ENCODE measurements at regions not wholly inside any gene's neighbourhood (a gene's known extent, or its start where the extent isn't known, plus 50 kb on each side); places are given as distances from the start of the nearest gene placed in this dataset.

DNA sequence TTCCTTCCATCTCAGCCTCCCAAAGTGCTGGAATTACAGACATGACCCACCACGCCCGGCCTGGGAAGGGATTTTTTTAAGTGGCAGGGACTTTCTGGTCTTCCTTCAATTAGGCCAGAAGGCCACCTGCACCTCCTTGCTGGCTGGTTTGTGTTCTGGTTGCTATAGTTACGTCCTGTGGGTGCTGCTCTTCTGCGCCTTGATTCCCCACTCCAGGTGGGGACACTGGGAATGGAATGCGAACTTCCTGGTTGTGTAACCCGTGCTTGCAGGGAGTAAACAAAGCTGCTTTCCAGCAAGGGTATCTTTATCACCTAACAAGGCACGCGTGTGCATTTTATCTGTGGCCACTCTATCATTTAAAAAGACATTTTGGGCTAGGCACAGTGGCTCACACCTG, 117.7 kb downstream of the PLEKHG1 start:
- TF ChIP-seq, protein P1, sequence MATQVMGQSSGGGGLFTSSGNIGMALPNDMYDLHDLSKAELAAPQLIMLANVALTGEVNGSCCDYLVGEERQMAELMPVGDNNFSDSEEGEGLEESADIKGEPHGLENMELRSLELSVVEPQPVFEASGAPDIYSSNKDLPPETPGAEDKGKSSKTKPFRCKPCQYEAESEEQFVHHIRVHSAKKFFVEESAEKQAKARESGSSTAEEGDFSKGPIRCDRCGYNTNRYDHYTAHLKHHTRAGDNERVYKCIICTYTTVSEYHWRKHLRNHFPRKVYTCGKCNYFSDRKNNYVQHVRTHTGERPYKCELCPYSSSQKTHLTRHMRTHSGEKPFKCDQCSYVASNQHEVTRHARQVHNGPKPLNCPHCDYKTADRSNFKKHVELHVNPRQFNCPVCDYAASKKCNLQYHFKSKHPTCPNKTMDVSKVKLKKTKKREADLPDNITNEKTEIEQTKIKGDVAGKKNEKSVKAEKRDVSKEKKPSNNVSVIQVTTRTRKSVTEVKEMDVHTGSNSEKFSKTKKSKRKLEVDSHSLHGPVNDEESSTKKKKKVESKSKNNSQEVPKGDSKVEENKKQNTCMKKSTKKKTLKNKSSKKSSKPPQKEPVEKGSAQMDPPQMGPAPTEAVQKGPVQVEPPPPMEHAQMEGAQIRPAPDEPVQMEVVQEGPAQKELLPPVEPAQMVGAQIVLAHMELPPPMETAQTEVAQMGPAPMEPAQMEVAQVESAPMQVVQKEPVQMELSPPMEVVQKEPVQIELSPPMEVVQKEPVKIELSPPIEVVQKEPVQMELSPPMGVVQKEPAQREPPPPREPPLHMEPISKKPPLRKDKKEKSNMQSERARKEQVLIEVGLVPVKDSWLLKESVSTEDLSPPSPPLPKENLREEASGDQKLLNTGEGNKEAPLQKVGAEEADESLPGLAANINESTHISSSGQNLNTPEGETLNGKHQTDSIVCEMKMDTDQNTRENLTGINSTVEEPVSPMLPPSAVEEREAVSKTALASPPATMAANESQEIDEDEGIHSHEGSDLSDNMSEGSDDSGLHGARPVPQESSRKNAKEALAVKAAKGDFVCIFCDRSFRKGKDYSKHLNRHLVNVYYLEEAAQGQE (IDR thresholded peaks at IDR 0.05; ENCODE audit: unreplicated experiment), result no peak
- TF ChIP-seq, protein P2, sequence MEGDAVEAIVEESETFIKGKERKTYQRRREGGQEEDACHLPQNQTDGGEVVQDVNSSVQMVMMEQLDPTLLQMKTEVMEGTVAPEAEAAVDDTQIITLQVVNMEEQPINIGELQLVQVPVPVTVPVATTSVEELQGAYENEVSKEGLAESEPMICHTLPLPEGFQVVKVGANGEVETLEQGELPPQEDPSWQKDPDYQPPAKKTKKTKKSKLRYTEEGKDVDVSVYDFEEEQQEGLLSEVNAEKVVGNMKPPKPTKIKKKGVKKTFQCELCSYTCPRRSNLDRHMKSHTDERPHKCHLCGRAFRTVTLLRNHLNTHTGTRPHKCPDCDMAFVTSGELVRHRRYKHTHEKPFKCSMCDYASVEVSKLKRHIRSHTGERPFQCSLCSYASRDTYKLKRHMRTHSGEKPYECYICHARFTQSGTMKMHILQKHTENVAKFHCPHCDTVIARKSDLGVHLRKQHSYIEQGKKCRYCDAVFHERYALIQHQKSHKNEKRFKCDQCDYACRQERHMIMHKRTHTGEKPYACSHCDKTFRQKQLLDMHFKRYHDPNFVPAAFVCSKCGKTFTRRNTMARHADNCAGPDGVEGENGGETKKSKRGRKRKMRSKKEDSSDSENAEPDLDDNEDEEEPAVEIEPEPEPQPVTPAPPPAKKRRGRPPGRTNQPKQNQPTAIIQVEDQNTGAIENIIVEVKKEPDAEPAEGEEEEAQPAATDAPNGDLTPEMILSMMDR (conservative IDR thresholded peaks at IDR 0.05; ENCODE audit: low read depth in 2 of 2), result no peak
- TF ChIP-seq EZH2phosphoT487 (IDR thresholded peaks at IDR 0.05; ENCODE audit: unreplicated experiment), result no peak
- TF ChIP-seq POLR2AphosphoS5 (IDR thresholded peaks at IDR 0.05; ENCODE audit: low read depth), result no peak
- TF ChIP-seq, protein P3, sequence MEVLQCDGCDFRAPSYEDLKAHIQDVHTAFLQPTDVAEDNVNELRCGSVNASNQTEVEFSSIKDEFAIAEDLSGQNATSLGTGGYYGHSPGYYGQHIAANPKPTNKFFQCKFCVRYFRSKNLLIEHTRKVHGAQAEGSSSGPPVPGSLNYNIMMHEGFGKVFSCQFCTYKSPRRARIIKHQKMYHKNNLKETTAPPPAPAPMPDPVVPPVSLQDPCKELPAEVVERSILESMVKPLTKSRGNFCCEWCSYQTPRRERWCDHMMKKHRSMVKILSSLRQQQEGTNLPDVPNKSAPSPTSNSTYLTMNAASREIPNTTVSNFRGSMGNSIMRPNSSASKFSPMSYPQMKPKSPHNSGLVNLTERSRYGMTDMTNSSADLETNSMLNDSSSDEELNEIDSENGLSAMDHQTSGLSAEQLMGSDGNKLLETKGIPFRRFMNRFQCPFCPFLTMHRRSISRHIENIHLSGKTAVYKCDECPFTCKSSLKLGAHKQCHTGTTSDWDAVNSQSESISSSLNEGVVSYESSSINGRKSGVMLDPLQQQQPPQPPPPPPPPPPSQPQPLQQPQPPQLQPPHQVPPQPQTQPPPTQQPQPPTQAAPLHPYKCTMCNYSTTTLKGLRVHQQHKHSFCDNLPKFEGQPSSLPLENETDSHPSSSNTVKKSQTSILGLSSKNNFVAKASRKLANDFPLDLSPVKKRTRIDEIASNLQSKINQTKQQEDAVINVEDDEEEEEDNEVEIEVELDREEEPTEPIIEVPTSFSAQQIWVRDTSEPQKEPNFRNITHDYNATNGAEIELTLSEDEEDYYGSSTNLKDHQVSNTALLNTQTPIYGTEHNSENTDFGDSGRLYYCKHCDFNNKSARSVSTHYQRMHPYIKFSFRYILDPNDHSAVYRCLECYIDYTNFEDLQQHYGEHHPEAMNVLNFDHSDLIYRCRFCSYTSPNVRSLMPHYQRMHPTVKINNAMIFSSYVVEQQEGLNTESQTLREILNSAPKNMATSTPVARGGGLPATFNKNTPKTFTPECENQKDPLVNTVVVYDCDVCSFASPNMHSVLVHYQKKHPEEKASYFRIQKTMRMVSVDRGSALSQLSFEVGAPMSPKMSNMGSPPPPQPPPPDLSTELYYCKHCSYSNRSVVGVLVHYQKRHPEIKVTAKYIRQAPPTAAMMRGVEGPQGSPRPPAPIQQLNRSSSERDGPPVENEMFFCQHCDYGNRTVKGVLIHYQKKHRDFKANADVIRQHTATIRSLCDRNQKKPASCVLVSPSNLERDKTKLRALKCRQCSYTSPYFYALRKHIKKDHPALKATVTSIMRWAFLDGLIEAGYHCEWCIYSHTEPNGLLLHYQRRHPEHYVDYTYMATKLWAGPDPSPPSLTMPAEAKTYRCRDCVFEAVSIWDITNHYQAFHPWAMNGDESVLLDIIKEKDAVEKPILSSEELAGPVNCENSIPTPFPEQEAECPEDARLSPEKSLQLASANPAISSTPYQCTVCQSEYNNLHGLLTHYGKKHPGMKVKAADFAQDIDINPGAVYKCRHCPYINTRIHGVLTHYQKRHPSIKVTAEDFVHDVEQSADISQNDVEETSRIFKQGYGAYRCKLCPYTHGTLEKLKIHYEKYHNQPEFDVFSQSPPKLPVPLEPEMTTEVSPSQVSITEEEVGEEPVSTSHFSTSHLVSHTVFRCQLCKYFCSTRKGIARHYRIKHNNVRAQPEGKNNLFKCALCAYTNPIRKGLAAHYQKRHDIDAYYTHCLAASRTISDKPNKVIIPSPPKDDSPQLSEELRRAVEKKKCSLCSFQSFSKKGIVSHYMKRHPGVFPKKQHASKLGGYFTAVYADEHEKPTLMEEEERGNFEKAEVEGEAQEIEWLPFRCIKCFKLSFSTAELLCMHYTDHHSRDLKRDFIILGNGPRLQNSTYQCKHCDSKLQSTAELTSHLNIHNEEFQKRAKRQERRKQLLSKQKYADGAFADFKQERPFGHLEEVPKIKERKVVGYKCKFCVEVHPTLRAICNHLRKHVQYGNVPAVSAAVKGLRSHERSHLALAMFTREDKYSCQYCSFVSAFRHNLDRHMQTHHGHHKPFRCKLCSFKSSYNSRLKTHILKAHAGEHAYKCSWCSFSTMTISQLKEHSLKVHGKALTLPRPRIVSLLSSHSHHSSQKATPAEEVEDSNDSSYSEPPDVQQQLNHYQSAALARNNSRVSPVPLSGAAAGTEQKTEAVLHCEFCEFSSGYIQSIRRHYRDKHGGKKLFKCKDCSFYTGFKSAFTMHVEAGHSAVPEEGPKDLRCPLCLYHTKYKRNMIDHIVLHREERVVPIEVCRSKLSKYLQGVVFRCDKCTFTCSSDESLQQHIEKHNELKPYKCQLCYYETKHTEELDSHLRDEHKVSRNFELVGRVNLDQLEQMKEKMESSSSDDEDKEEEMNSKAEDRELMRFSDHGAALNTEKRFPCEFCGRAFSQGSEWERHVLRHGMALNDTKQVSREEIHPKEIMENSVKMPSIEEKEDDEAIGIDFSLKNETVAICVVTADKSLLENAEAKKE (CRISPR knock-in tag; IDR thresholded peaks at IDR 0.05), result no peak
- no peak for TF ChIP-seq EZH2 (IDR thresholded peaks at IDR 0.05; ENCODE audit: low read depth, unreplicated experiment)
